Skeletal muscle cell (primary cell): ENCODE measurements at regions not wholly inside any gene's neighbourhood (a gene's known extent, or its start where the extent isn't known, plus 50 kb on each side); places are given as distances from the start of the nearest gene placed in this dataset.
A peak's percentile ranks its signal among the peaks of the same experiment; 100 is the strongest.
"Not testable (repeated sequence)": the region's sequence is repeated elsewhere in the genome, so short reads cannot be mapped to it uniquely, and the experiment has no call there.

Experiments used
- DNase-seq: peaks from one replicate; pipeline ENCODE4 v3.0.0-alpha.2; 2010; ENCODE audit warnings: low read depth
- H3K4me3 ChIP-seq: 2 replicates; pipeline ENCODE4 v1.5.1; 2011; ENCODE audit warnings: low read depth, mild to moderate bottlenecking, control low read depth, low read length, moderate library complexity

- DNase-seq: no peak
- no peak overlapping the region for H3K4me3 ChIP-seq
These were observed 50.5 kb upstream of the FOXP2 start for GRCh38 chr7:114364151-114364550.

- DNase-seq: no peak
- H3K4me3 ChIP-seq: no peak overlapping the region
These were observed 51.3 kb upstream of the FOXP2 start for GRCh38 chr7:114363292-114363691.

DNA sequence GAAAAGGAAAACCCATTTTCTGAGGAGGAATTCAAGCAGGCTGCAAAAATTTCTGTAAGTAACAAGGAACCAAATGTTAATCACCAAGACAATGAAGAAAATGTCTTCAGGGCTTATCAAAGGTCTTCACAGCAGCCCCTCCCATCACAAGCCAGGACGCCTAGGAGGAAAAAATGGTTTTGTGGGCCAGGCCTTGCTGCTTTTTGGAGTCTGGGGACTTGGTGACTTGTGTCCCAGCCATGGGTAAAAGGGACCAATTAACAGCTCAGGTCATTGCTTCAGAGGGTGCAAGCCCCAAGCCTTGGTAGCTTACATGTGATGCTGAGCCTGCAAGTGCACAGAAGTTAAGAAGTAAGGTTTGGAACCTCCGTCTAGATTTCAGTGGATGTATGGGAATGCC lies 55.7 kb upstream of the FOXP2 start:
- DNase-seq: no peak
- no peak overlapping the region for H3K4me3 ChIP-seq

GRCh38 chr7:114356133-114356532 lies 58.5 kb upstream of the FOXP2 start:
- H3K4me3 ChIP-seq: no peak overlapping the region
- DNase-seq: no peak

GRCh38 chr7:114354306-114354705 lies 60.3 kb upstream of the FOXP2 start:
- DNase-seq: no peak
- no peak overlapping the region for H3K4me3 ChIP-seq

DNA sequence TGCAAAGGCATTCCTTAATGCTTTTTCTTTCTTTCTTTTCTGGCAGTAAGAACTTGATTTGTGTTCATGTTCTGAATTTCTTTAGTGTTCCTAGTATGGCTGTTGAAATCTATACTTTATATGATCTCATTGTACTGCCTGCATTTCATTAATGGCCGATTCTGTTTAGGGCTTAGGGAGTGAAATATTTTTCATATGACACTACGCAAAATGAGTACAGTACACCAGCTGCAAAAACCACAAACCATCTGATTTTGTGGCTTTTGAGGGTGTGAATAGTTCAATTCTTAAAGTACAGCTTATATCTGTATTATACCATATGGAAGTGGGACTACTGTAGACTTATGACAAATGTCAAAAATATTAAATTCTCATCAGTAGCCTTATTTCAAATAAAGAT lies 69.1 kb upstream of the FOXP2 start:
- peak; percentile 48 for DNase-seq
- H3K4me3 ChIP-seq: no peak overlapping the region

DNA sequence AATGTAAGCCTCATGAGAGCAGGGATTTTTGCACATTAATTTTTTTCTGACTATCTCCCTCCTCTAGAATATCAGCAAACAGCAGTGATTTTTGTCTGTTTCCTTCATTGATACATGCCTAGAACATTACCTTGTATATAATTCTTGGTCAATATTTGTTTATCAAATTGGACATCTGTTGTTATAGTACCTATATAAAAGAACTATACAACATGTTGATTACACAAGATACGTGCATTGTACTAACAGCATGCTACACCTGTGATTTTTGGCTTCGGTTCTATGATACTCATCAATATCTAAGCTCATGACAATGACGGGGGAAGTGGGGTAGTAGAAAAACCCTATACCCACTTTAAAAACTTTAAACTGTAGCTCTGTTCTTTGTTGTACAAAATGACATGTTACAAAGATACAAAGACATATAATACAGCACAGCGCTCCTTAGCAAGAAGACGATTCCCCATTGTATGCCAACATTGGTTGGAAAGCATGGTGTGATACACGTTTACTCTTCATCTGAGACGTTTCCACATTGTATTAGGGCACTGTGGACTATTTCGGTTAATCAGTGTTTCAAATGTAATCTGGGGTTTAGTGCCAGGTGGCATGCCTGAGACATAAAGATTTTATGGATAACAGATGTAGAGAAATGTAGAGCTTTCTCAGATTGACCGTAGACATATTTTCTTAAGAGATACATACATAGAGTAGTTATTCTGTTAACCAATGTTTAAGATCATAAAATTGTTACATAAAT lies 70.5 kb upstream of the FOXP2 start:
- H3K4me3 ChIP-seq: no peak overlapping the region
- no peak for DNase-seq

DNA sequence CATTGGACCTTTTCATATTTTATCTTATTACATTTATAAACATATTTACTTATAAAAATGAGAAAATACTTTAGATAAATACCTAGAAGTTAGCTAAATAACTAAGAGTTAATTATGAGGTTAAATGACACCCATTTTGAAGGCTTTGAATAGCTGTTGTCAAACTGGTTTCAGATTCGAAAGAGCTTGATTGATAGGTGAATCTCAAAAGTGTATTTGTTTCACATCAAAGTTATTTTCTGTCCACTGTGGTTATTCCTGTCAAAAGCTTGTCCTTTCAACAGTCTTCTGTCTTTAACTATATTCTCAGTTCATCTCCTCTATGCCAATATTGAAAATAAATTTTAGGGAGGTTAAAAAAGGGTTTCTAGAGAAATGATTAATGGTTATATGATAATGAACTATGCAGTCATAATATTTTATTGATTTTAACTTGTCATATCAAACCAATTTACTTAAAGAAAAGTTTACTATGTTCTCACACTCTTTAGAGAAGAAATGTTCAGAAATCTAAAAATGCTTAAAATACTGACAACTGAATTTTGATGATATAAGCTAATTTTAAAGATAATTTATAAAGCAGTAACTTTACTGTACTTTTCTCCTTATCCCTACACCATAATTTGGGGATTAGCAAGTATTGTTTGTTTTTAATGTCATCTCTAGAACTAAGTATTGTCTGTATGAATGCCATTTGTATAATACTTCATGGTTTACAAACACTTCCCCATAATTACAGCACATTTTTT lies 72.0 kb upstream of the FOXP2 start:
- DNase-seq: no peak
- H3K4me3 ChIP-seq: no peak overlapping the region

- H3K4me3 ChIP-seq: no peak overlapping the region
- DNase-seq: no peak
These were observed 73.0 kb upstream of the FOXP2 start for GRCh38 chr7:114341648-114342047.

GRCh38 chr7:114334989-114335388 lies 79.6 kb upstream of the FOXP2 start:
- no peak for DNase-seq
- no peak overlapping the region for H3K4me3 ChIP-seq

DNA sequence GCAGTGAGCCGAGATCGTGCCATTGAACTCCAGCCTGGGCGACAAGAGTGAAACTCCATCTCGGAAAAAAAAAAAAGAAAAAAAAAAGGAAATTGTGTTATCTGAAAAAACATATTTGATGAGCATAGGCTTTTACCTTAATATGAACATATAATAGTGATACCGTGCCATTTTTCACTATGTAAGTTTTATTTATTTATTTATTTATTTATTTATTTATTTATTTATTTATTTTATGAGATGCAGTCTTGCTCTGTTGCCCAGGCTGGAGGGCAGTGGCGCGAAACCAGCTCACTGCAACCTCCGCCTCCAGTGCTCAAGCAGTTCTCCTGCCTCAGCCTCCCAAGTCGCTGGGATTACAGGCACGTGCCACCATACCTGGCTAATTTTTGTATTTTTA lies 85.2 kb upstream of the FOXP2 start:
- DNase-seq, H3K4me3 ChIP-seq: not testable (repeated sequence)

GRCh38 chr7:114317450-114318098 lies 97.0 kb upstream of the FOXP2 start:
- DNase-seq: no peak

GRCh38 chr7:114312649-114313048 lies 102.0 kb upstream of the FOXP2 start:
- DNase-seq: no peak
- no peak overlapping the region for H3K4me3 ChIP-seq

More at GRCh38 chr7:114317450-114318098, 97.0 kb upstream of the FOXP2 start:
- H3K4me3 ChIP-seq: no peak overlapping the region

DNA sequence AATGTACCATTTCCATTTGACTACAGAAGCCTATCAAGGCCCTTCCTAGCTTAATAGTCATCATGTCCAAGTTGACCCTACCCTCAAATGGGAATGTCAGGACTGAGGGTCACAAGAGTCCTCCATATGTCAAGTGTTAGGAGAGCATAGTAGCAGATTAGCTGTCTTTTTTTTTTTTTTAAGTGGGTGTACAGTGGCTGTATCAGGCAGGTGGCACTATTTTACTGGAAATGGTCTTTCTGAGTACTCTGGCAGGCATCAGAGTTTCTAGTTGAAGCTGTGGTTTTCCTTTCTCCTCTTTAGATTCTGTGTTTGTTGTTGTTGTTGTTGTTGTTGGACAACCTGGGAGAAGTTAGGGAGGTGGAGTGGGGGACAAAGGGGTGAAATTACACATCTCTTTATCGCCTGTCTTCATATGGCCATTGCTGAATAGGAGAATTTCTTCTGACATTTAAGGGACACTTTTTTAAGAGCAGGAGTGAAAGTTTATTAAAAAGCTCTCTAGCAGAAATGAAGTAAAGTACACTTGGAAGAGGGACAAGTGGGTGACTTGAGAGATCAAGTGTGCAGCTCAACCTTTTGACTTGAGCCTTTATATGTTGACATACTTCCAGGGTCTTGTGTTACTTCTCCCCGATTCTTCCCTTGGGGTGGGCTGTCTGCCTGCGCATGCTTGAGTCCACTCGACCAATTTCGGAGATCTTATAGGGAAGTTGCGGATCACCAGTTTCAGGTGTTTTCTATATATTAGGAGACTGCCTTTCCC lies 104.1 kb upstream of the FOXP2 start:
- H3K4me3 ChIP-seq: no peak overlapping the region
- DNase-seq: no peak

- no peak for DNase-seq
These were observed 104.9 kb upstream of the FOXP2 start for GRCh38 chr7:114309729-114310128.

DNA sequence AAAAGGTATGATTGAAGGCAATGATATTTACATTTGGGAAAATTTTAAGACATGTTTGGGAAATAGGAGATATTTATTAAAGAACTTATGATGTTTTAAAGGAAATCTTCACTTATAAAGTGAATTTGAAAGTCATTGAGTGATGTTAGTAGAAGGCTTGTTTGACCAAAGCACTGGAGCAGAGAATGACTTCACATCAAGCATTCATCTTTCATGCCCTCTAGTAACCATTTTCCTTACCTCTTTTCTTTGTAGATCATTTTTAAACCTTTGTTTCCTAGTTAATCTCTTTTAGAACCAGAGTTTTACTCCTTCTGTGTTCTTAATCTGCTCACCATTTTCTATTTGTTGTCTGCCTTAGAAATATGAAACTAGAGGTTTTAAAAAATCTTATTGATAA lies 111.3 kb upstream of the FOXP2 start:
- no peak overlapping the region for H3K4me3 ChIP-seq
- no peak for DNase-seq

More at GRCh38 chr7:114309729-114310128, 104.9 kb upstream of the FOXP2 start:
- H3K4me3 ChIP-seq: no peak overlapping the region

DNA sequence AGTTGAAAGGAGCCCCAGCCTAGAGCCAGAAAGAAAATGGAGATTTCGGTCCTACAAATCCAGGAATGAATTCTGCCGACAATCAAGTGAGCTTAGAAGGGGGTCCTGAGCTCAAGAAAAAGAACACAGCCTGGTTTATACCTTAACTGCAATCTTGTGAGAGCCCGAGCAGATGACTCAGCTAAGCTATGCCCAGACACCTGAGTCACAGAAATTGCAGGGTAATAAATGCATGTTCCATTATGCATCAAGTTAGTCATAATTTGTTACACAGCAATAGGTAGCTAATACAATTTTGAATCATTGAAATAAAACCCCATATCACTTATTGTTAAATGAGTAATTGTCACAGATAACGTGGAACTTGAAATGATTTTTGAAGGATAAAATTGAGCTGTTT lies 111.8 kb upstream of the FOXP2 start:
- no peak for DNase-seq
- no peak overlapping the region for H3K4me3 ChIP-seq

DNA sequence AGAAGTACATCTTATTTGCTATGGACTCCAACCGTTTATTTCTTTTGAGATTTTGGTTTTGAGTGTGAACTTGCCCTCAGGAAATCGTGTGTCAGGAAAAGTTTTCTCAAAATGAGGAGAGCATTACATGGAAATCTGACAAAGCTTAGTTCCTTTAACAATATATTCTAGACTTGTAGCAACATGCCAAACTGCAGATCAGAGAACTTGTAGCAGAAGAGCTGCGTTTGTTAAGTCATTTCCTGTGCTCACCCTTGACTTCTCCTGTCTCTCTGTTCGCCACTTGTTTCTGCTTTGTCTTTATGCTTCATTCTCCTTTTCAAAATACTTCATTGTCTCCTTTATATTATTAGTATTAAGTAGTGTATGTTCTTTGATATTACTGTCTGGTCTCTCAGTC lies 116.6 kb upstream of the FOXP2 start:
- no peak overlapping the region for H3K4me3 ChIP-seq
- no peak for DNase-seq

GRCh38 chr7:114297121-114297520 lies 117.5 kb upstream of the FOXP2 start:
- H3K4me3 ChIP-seq: no peak overlapping the region
- no peak for DNase-seq

DNA sequence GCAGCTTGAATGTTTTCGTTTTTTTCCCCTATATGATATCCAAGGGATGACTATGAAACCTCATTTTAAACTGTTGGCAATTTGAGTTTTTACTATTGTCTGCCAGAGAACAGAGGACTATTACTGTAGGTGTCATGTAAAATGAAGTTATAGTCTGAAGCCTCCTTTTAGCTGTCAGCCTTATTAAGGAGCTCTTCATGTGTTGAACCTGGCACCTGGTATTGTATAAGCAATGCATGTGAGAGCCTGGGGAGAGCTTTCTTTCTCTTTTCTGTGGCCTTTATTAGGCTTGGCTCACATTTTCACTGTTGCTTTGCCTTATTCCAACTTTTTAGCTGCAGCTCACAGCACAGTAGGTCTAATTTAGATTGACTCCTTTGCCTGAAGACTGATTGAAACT lies 119.1 kb upstream of the FOXP2 start:
- no peak for DNase-seq

More for the DNA sequence above, 119.1 kb upstream of the FOXP2 start:
- H3K4me3 ChIP-seq: no peak overlapping the region
